ENCODE measurements at regions not wholly inside any gene's neighbourhood (a gene's known extent, or its start where the extent isn't known, plus 50 kb on each side); places are given as distances from the start of the nearest gene placed in this dataset.
"Not testable (repeated sequence)": the region's sequence is repeated elsewhere in the genome, so short reads cannot be mapped to it uniquely, and the experiment has no call there.

- ATAC-seq (ENCODE audit: low read depth), result no peak
- no peaks in the 10 kb centered on the region for H3K27me3 ChIP-seq (ENCODE audit: insufficient read depth, poor library complexity, severe bottlenecking)
- H3K9me3 ChIP-seq (ENCODE audit: severe bottlenecking), result peaks cover 3% of the 10 kb centered on the region
- TF ChIP-seq, protein P1, sequence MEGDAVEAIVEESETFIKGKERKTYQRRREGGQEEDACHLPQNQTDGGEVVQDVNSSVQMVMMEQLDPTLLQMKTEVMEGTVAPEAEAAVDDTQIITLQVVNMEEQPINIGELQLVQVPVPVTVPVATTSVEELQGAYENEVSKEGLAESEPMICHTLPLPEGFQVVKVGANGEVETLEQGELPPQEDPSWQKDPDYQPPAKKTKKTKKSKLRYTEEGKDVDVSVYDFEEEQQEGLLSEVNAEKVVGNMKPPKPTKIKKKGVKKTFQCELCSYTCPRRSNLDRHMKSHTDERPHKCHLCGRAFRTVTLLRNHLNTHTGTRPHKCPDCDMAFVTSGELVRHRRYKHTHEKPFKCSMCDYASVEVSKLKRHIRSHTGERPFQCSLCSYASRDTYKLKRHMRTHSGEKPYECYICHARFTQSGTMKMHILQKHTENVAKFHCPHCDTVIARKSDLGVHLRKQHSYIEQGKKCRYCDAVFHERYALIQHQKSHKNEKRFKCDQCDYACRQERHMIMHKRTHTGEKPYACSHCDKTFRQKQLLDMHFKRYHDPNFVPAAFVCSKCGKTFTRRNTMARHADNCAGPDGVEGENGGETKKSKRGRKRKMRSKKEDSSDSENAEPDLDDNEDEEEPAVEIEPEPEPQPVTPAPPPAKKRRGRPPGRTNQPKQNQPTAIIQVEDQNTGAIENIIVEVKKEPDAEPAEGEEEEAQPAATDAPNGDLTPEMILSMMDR (IDR thresholded peaks at IDR 0.05; ENCODE audit: poor library complexity, severe bottlenecking), result no peak
- no peaks in the 10 kb centered on the region for H3K36me3 ChIP-seq (ENCODE audit: low read depth)
- DNase-seq (ENCODE audit: low spot score), result no peak
- no peaks in the 10 kb centered on the region for H3K4me1 ChIP-seq (ENCODE audit: insufficient read depth, poor library complexity, severe bottlenecking)
- H3K27ac ChIP-seq (ENCODE audit: poor library complexity, severe bottlenecking), result no peak overlapping the region
- H3K4me3 ChIP-seq (ENCODE audit: severe bottlenecking), result no peak overlapping the region
Observed at GRCh38 chr5:45893309-45893708, 197.1 kb upstream of the HCN1 start.

DNA sequence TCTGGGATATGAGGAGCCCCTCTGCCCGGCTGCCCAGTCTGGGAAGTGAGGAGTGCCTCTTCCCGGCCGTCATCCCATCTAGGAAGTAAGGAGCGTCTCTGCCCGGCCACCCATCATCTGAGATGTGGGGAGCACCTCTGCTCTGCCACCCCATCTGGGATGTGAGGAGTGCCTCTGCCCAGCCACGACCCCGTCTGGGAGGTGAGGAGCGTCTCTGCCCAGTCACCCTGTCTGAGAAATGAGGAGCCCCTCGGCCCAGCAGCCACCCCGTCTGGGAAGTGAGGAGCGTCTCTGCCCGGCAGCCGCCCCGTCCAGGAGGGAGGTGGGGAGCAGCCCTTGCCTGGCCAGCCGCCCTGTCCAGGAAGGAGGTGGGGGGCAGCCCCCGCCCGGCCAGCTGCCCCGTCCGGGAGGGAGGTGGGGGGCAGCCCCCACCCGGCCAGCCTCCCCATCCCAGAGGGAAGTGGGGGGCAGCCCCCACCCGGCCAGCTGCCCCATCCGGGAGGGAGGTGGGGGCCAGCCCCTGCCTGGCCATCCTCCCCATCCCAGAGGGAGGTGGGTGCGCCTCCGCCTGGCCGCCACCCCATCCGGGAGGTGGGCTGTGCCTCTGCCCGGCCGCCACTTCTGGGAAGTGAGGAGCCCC, 194.4 kb upstream of the HCN1 start:
- not testable (repeated sequence) for H3K27me3 ChIP-seq (ENCODE audit: insufficient read depth, poor library complexity, severe bottlenecking); ATAC-seq (ENCODE audit: low read depth); H3K27ac ChIP-seq (ENCODE audit: poor library complexity, severe bottlenecking); DNase-seq (ENCODE audit: low spot score); H3K4me3 ChIP-seq (ENCODE audit: severe bottlenecking); H3K4me1 ChIP-seq (ENCODE audit: insufficient read depth, poor library complexity, severe bottlenecking); H3K9me3 ChIP-seq (ENCODE audit: severe bottlenecking); H3K36me3 ChIP-seq (ENCODE audit: low read depth)

- Histone ChIP-seq H3K4me3 (ENCODE audit: severe bottlenecking) (no peak overlapping the region), H3K27me3 (ENCODE audit: insufficient read depth, poor library complexity, severe bottlenecking) (no peaks in the 10 kb centered on the region), H3K4me1 (ENCODE audit: insufficient read depth, poor library complexity, severe bottlenecking) (no peaks in the 10 kb centered on the region), H3K36me3 (ENCODE audit: low read depth) (no peaks in the 10 kb centered on the region), H3K27ac (ENCODE audit: poor library complexity, severe bottlenecking) (no peak overlapping the region), H3K9me3 (ENCODE audit: severe bottlenecking) (peaks cover 12% of the 10 kb centered on the region)
- TF ChIP-seq, protein P1 (IDR thresholded peaks at IDR 0.05; ENCODE audit: poor library complexity, severe bottlenecking), result no peak
- ATAC-seq (ENCODE audit: low read depth), result no peak
- DNase-seq (ENCODE audit: low spot score), result no peak
Observed at GRCh38 chr5:45862763-45863162, 166.6 kb upstream of the HCN1 start.

DNA sequence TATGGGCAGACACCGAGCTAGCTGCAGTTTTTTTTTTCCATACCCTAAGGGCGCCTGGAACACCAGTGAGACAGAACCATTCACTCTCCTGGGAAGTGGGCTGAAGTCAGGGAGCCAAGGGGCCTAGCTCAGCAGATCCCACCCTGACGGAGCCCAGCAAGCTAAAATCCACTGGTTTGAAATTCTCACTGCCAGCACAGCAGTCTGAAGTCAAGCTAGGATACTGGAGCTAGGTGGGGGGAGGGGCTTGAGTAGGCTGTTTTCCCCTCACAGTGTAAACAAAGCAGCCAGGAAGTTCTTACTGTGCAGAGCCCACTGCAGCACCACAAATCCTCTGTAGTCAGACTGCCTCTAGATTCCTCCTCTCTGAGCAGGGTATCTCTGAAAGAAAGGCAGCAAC, 151.7 kb upstream of the HCN1 start:
- DNase-seq (ENCODE audit: low spot score) (no peak), ATAC-seq (ENCODE audit: low read depth) (no peak)
- H3K27ac ChIP-seq (ENCODE audit: poor library complexity, severe bottlenecking), result no peak overlapping the region
- no peaks in the 10 kb centered on the region for H3K27me3 ChIP-seq (ENCODE audit: insufficient read depth, poor library complexity, severe bottlenecking)
- no peaks in the 10 kb centered on the region for H3K36me3 ChIP-seq (ENCODE audit: low read depth)
- TF ChIP-seq, protein P1 (IDR thresholded peaks at IDR 0.05; ENCODE audit: poor library complexity, severe bottlenecking), result no peak
- H3K9me3 ChIP-seq (ENCODE audit: severe bottlenecking), result peaks cover 5% of the 10 kb centered on the region
- no peaks in the 10 kb centered on the region for H3K4me1 ChIP-seq (ENCODE audit: insufficient read depth, poor library complexity, severe bottlenecking)
- no peak overlapping the region for H3K4me3 ChIP-seq (ENCODE audit: severe bottlenecking)

GRCh38 chr5:45826055-45826454, 129.9 kb upstream of the HCN1 start:
- Histone ChIP-seq H3K9me3 (ENCODE audit: severe bottlenecking) (peaks cover 12% of the 10 kb centered on the region), H3K27ac (ENCODE audit: poor library complexity, severe bottlenecking) (no peak overlapping the region)
- TF ChIP-seq, protein P1 (IDR thresholded peaks at IDR 0.05; ENCODE audit: poor library complexity, severe bottlenecking), result no peak

More at GRCh38 chr5:45826055-45826454, 129.9 kb upstream of the HCN1 start:
- Histone ChIP-seq H3K4me1 (ENCODE audit: insufficient read depth, poor library complexity, severe bottlenecking) (no peaks in the 10 kb centered on the region), H3K27me3 (ENCODE audit: insufficient read depth, poor library complexity, severe bottlenecking) (no peaks in the 10 kb centered on the region), H3K36me3 (ENCODE audit: low read depth) (no peaks in the 10 kb centered on the region), H3K4me3 (ENCODE audit: severe bottlenecking) (no peak overlapping the region)
- DNase-seq (ENCODE audit: low spot score) (no peak), ATAC-seq (ENCODE audit: low read depth) (no peak)

All from RWPE2 (cell line).